ENCODE measurements at regions not wholly inside any gene's neighbourhood (a gene's known extent, or its start where the extent isn't known, plus 50 kb on each side); places are given as distances from the start of the nearest gene placed in this dataset.

DNA sequence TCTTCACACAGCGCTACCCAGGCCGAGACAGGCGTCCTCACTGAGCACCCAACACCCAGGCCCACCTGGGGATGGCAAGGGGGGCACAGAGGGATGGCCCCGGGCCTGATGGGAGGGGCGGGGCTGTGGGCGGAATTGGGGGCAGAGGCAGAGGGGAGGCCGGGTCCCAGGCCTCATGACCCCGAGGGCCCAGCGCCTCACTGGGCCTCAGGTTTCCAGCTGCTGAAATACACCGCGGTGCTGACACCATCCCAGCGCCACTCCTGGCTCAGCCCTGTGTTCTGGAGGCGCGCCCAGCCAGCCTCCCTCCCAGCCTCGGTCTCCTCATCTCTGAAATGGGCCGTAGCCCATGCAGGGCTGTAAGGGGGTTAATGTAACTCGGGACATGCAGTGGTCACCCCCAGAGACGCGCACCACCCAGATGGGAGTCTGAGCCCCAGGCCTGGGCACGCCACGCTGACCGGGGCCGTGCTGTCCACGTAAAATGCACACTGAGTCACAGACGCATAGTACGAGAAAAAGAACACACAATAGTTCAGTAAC lies 82.3 kb downstream of the UNCX start:
- no peak for TF ChIP-seq CTCF (IDR thresholded peaks at IDR 0.05)
- no peak for TF ChIP-seq POLR2AphosphoS5 (IDR thresholded peaks at IDR 0.05)
